GM19467 (cell line): ENCODE measurements at regions not wholly inside any gene's neighbourhood (a gene's known extent, or its start where the extent isn't known, plus 50 kb on each side); places are given as distances from the start of the nearest gene placed in this dataset.
"Not testable (repeated sequence)": the region's sequence is repeated elsewhere in the genome, so short reads cannot be mapped to it uniquely, and the experiment has no call there.

Experiments used
- ATAC-seq: cut with Tn5 transposase; IDR thresholded peaks from one replicate; pipeline ENCODE4 v1.9.1; 2021; ENCODE audit warnings: mild to moderate bottlenecking, moderate library complexity; ENCODE audit not compliant: unreplicated experiment

DNA sequence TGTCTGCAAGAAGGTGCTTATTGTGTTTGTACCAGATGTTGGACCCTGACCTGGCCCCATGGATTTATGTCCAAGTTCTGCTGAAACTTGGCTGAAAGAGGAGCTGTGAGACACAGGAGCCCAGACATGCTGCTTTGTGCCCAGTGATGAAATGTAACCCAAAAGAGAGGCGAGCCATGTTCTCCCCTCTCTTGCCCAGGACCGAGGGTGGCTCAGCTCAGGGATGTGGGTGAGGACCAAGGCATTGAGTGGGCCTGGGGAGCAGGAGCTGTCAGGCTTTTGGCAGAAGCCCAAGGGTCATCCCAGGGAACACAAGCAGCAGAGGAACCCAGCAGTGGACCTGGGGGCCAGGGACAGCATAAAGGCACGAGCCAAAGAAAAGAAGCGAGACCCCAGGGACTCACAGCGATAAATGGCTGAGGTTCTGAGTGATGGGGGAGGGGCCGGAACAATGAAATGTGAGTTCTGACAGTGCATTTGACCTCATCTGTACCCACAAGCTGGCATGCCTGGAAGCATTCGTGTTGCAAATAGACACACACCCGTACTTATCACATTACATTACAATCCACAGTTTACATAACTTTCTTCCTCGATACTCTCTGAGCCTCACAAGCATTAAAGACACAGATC lies 363.4 kb upstream of the JARID2 start:
- ATAC-seq = no peak

- no peak for ATAC-seq
Observed at GRCh38 chr6:14883921-14884320, 361.9 kb upstream of the JARID2 start.

GRCh38 chr6:14885498-14885897 lies 360.4 kb upstream of the JARID2 start:
- ATAC-seq = no peak

DNA sequence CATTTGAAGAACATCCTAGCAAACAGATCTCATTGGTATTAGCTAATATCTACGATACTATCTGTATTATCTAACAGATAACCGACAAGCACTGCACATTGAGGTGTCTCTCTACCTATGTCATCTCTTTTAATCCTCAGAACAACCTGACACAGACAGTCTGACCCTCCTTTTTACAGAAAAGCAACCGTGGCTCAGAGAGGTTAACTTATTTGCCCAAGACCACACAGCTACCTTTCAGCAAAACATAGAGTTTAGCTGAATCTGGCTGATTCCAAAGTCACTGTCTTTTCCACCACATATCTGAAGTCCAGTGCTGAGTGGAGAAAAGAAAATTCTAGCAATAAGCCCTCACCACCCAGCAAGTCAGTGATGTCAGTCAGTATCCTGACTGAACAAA lies 358.7 kb upstream of the JARID2 start:
- ATAC-seq = no peak

DNA sequence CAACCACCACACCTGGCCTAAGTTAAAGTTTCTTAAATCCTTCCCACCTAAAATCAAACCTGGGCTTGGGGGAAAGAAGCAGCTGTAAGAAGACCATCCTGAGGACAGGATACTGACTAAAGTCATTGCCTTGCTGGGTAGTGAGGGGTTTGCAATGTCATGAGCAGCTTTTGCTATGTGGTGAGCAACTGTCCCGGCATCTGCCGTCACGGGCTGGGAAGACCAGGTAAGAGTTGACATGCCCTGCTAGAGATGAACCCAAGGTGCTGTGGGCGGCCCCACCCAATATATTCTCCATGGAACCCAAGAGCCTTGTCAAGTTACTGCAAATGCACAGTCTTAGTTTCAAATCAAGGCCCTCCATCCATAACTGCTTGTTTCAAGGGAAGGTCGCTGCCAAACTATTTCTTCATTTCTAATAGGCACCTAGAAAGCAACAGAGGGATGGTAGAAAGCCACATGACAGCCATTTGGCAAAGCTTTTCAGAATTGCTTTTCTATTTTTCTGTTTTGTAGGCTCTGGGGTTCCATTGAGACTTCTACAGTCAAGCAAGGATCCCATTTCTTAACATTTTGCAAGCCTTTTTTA lies 357.8 kb upstream of the JARID2 start:
- ATAC-seq = no peak

- no peak for ATAC-seq
Observed at GRCh38 chr6:14888575-14889000, 357.3 kb upstream of the JARID2 start.

- ATAC-seq = no peak
Observed at GRCh38 chr6:14889188-14889587, 356.7 kb upstream of the JARID2 start.

DNA sequence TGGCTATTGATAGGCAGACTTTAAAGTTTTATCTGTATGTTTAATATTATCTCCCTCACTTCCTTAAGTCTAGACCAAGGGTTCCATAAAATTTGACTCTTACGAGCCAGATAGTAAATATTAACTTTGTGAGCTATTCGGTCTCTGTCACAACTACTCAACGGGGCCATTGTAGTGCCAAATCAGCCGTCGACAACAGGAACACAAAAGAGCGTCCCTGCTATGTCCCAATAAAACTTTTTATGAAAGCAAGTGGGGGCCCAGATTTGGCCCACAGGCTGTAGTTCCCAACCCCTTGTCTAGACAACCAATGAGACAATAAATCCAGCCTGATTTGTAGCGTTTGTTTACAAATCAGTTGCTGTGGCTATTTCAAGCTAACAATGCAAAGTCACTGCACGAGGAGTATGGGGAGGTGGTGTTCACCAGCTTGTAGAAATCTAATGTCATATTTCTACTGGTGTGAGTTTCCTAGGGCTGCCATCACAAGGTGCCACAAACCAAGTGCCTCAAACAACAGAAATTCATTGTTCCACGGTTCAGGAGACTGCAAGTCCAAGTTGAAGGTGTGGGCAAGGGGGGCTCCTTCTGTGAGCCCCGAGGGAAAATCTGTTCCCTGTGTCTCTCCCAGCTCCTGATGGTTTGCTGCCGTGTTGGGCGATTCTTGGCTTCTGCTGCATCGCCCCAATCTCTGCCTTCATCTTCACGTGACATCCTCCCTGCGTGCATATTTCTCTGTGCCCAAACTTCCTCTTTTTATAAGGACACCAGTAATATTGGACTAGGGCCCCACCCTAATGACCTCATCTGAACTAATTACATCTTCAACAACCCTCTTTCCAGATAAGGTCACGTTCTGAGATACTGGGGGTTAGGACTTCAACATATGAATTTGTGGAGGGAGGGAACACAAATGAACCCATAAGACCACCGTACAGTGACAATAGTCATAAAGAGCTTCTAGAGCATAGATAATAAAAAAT lies 356.0 kb upstream of the JARID2 start:
- ATAC-seq = no peak

- not testable (repeated sequence) for ATAC-seq
Observed at GRCh38 chr6:14891820-14892375, 354.0 kb upstream of the JARID2 start.

DNA sequence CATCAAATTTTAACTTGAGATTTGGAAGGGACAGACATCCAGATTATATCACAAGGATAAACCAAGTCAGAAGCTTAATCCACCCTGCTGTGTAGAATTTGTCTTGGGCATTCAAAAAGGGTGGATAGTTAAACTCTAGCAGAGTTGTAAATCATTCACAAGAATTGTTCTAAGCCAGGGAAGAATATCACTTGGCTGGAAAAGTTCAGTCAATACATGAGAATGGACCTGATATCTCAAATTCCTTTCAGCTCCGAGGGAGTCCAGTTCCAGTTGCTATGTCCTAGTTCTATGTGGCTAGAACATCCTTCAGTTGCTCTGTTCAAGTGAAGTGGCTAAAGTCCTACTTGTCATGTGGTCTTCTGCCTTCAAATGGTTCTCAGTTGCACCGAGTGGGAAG lies 351.8 kb upstream of the JARID2 start:
- ATAC-seq = no peak

GRCh38 chr6:14896475-14896874 lies 349.4 kb upstream of the JARID2 start:
- ATAC-seq = no peak

- no peak for ATAC-seq
Observed at GRCh38 chr6:14897831-14898230, 348.0 kb upstream of the JARID2 start.

GRCh38 chr6:14899441-14899840 lies 346.4 kb upstream of the JARID2 start:
- ATAC-seq = not testable (repeated sequence)

DNA sequence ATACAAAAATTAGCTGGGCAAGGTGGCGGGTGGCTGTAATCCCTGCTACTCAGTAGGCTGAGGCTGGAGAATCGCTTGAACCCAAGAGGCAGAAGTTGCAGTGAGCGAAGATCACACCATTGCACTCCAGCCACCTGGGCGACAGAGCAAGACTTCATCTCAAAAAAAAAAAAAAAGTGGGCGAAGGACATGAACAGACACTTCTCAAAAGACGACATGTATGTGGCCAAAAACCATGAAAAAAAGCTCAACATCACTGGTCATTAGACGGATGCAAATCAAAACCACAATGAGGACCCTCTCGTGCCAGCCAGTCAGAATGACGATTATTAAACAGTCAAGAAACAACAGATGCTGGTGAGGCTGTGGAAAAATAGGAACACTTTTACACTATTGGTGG lies 344.9 kb upstream of the JARID2 start:
- no peak for ATAC-seq

DNA sequence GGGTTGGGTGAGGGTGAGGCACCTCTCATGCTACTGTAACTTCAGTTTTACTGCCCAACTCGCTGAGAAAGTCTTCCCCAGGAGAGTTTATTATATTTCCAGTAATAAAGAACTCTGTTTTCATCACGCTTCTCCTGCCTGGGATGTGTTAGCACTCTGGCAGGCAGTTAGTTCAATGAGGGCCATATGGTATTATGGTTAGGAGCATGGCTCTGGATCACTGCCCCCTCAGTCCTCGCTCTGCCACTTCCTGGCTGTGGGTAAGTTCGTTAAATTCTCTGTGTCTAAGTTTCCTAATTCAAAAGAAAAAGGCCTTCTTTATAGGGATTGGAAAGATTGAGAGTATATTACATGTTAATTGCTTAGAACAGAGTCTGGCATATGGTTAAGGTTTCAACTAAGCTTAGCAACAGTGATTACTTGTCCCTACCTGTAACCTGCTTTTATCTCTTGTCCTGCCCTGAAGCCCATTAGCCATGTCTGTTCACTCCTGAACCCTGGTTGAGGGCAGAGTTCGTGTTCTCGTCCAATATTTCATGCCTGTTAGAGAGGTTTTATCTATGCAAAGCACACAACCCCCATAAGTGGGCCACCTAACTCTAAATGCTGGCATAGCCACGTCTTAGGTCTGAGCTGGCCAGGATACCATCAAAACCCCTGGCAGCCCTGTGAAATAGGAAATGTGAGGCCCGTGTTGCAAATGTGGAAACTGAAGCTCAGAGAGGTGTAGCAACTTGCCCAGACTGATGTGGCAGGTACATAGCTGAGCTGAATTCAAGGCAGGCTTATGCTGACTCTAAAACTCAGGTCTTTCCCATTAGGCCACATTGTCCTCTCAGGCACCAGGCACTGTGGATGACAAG lies 342.5 kb upstream of the JARID2 start:
- ATAC-seq = no peak

- no peak for ATAC-seq
Observed at GRCh38 chr6:14905201-14905600, 340.7 kb upstream of the JARID2 start.

DNA sequence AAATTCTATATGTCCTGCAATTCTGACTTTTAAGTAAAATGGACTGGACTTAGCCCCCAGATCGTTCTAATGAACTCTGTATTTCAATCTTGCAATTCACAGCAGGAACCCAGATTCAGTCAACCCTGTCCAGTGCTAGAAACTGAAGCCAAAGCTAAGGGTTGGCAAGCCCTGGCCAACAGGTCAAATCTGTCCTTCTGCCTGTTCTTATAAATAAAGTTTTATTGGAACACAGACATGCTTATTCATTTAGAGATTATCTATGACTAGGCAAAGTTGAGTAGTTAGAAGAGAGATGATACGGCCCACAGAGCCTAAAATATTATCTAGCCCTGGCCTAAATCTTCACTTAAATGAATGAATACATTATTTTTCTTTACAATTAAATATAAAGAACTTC lies 339.2 kb upstream of the JARID2 start:
- no peak for ATAC-seq

GRCh38 chr6:14910692-14911547 lies 334.9 kb upstream of the JARID2 start:
- ATAC-seq = peak; percentile 78

GRCh38 chr6:14912226-14912625 lies 333.6 kb upstream of the JARID2 start:
- ATAC-seq = no peak

- no peak for ATAC-seq
Observed at GRCh38 chr6:14912706-14913105, 333.2 kb upstream of the JARID2 start.
